Fibroblast of lung (primary cell): ENCODE measurements at regions not wholly inside any gene's neighbourhood (a gene's known extent, or its start where the extent isn't known, plus 50 kb on each side); places are given as distances from the start of the nearest gene placed in this dataset.

ENCODE experiments used
- DNase-seq, 2 donors: peaks; one replicate each; pipeline versions ENCODE4 v3.0.0 to v3.0.0-alpha.2; 2010; ENCODE audit warnings: low read depth in 2 of 2
- H2AFZ ChIP-seq: 2 replicates; pipeline ENCODE4 v1.5.1; 2012; ENCODE audit warnings: low read length, control low read depth, inconsistent platforms
- H3K27ac ChIP-seq: 2 replicates; pipeline ENCODE4 v1.5.1; 2011; ENCODE audit warnings: low read length, control low read depth; ENCODE audit not compliant: insufficient read depth
- H3K27me3 ChIP-seq: 2 replicates; pipeline ENCODE4 v1.5.1; 2011; ENCODE audit warnings: mild to moderate bottlenecking, low read length; ENCODE audit not compliant: control insufficient read depth, insufficient read depth
- H3K36me3 ChIP-seq: 2 replicates; pipeline ENCODE4 v1.5.1; 2011; ENCODE audit warnings: low read length; ENCODE audit not compliant: control insufficient read depth, insufficient read depth
- H3K4me1 ChIP-seq: 2 replicates; pipeline ENCODE4 v1.5.1; 2011; ENCODE audit warnings: low read length; ENCODE audit not compliant: control insufficient read depth, insufficient read depth; ENCODE audit errors: extremely low read depth
- H3K4me2 ChIP-seq: 2 replicates; pipeline ENCODE4 v1.5.1; 2011; ENCODE audit warnings: low read length, control low read depth; ENCODE audit not compliant: insufficient read depth; ENCODE audit errors: extremely low read depth
- H3K4me3 ChIP-seq, 4 experiments: fragments of 200-600 bp in 1 of 4; sonication (generic) in 1 of 4; replicated peaks in 1 of 4; 2 replicates each; pipeline ENCODE4 v1.5.1; 2011 to 2016; ENCODE audit warnings: low read length in 4 of 4, low read depth in 3 of 4, mild to moderate bottlenecking in 3 of 4, control low read depth in 2 of 4, inconsistent platforms in 1 of 4, mixed read lengths in 1 of 4; ENCODE audit not compliant: insufficient read depth in 1 of 4; ENCODE audit errors: control extremely low read depth in 1 of 4
- H3K79me2 ChIP-seq: 2 replicates; pipeline ENCODE4 v1.5.1; 2012; ENCODE audit warnings: mild to moderate bottlenecking, low read length, inconsistent platforms; ENCODE audit not compliant: control insufficient read depth, insufficient read depth
- H3K9ac ChIP-seq: 2 replicates; pipeline ENCODE4 v1.5.1; 2011; ENCODE audit warnings: mild to moderate bottlenecking, low read length, control low read depth; ENCODE audit not compliant: insufficient read depth
- H3K9me3 ChIP-seq: 2 replicates; pipeline ENCODE4 v1.5.1; 2012; ENCODE audit warnings: low read depth, low read length; ENCODE audit not compliant: control insufficient read depth, insufficient read depth
- H4K20me1 ChIP-seq: 2 replicates; pipeline ENCODE4 v1.5.1; 2011; ENCODE audit warnings: low read length; ENCODE audit not compliant: control insufficient read depth, insufficient read depth; ENCODE audit errors: extremely low read depth
- EZH2 ChIP-seq: IDR thresholded peaks from 2 replicates; pipeline ENCODE4 v1.5.1; 2012; ENCODE audit warnings: low read length, control low read depth, mild to moderate bottlenecking; ENCODE audit errors: missing control alignments
- TF ChIP-seq, protein P1 (sequence below), 2 donors: IDR thresholded peaks in 1 of 2; conservative IDR thresholded peaks in 1 of 2; 1 replicate in 1 of 2; 2 replicates in 1 of 2; pipeline ENCODE4 v1.5.1; 2011 to 2012; ENCODE audit warnings: low read length in 2 of 2, control low read depth in 1 of 2, inconsistent platforms in 1 of 2, low read depth in 1 of 2, mild to moderate bottlenecking in 1 of 2

DNA sequence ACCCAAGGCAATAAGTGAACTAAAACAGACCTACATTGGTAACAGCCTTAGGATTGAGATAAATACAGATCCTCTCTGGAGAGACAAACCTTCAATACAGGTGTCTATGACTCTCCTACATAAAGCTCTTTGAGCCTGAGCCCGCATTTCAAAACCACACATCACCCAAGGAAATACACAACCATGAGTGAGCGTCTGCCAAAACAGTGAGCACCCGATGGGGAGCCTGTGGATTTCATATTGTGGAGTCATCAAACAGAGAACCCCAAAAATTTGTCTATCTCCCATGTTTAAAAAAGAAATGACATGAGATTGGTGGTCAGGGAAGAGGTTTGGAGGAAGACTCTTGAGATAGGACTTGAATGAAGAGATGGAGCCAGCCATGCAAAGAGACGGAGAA lies 102.2 kb upstream of the LHX1 start:
- DNase-seq: no peak
- H3K4me3 ChIP-seq: no peak overlapping the region
- no peaks in the 10 kb centered on the region for H3K9me3 ChIP-seq

DNA sequence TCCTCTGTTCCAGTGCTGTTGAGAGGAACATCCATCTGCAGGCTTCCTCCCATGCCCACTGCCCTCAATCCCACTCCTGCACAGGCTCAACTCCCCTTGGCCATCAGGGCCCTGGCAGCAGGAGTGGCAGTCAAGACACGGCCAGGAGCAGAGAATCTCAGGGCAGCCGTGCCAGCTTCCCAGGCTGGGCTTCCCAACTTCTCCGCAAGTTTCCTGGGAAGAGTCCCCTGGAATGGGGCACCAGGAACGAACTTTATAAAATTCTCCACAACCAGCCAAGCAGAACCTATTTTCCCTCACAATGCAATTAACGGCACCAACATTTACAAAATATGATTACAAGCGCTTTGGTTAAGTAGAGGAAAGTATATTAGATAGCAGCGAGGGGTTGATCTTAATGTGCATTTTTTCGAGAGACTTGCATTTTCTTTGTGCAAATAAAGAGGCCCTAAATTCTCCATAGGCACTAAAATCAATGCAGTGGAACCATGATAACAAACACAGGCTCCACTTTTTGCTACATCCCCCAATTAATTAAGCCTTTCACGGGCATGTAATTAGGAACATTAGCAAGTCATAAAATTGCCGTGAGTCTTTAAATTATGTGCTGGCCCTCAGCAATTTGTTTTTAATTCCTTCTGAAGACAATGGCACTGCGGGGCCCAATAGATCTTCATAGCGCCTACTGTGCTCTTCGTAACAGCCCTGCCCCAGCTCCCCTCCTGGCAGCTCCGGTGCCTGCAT lies 99.9 kb upstream of the LHX1 start:
- Histone ChIP-seq H3K36me3 (no peaks in the 10 kb centered on the region), H3K9me3 (no peaks in the 10 kb centered on the region), H3K4me1 (no peaks in the 10 kb centered on the region), H2AFZ (no peak overlapping the region), H3K4me3 (no peak overlapping the region), H3K79me2 (no peaks in the 10 kb centered on the region), H3K9ac (no peak overlapping the region), H3K4me2 (no peak overlapping the region), H3K27me3 (peaks cover 7% of the 10 kb centered on the region), H3K27ac (no peak overlapping the region), H4K20me1 (no peaks in the 10 kb centered on the region)
- TF ChIP-seq, protein P1, sequence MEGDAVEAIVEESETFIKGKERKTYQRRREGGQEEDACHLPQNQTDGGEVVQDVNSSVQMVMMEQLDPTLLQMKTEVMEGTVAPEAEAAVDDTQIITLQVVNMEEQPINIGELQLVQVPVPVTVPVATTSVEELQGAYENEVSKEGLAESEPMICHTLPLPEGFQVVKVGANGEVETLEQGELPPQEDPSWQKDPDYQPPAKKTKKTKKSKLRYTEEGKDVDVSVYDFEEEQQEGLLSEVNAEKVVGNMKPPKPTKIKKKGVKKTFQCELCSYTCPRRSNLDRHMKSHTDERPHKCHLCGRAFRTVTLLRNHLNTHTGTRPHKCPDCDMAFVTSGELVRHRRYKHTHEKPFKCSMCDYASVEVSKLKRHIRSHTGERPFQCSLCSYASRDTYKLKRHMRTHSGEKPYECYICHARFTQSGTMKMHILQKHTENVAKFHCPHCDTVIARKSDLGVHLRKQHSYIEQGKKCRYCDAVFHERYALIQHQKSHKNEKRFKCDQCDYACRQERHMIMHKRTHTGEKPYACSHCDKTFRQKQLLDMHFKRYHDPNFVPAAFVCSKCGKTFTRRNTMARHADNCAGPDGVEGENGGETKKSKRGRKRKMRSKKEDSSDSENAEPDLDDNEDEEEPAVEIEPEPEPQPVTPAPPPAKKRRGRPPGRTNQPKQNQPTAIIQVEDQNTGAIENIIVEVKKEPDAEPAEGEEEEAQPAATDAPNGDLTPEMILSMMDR (conservative IDR thresholded peaks at IDR 0.05 in 1 of 2, IDR thresholded peaks at IDR 0.05 in 1 of 2; ENCODE audit: low read depth in 1 of 2, low read length in 2 of 2): no peak
- TF ChIP-seq EZH2: no peak
- DNase-seq: no peak

More for the DNA sequence above, 102.2 kb upstream of the LHX1 start:
- H3K4me2 ChIP-seq: no peak overlapping the region
- no peaks in the 10 kb centered on the region for H3K27me3 ChIP-seq
- H3K4me1 ChIP-seq: no peaks in the 10 kb centered on the region
- no peaks in the 10 kb centered on the region for H4K20me1 ChIP-seq
- TF ChIP-seq, protein P1 (conservative IDR thresholded peaks at IDR 0.05 in 1 of 2, IDR thresholded peaks at IDR 0.05 in 1 of 2; ENCODE audit: low read depth in 1 of 2, low read length in 2 of 2): no peak
- no peak for TF ChIP-seq EZH2
- H2AFZ ChIP-seq: no peak overlapping the region
- no peak overlapping the region for H3K9ac ChIP-seq
- no peaks in the 10 kb centered on the region for H3K36me3 ChIP-seq
- no peaks in the 10 kb centered on the region for H3K79me2 ChIP-seq
- H3K27ac ChIP-seq: no peak overlapping the region

DNA sequence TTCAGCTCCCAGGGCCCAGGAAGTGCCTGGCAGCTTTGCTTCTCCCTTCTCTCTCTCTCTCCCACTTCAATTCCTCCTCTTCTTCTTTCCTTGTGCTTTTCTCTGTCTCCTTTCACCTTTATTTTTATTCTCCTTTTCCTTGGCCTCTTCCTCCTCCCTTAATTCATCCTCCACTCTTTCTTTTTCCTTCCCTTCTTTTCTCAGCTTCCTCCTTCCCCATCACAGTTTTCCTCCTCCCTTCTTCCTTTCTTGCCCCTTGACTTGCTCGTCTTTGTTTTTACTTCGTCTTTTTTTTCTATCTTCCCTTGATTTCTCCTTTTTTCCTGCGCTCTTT lies 99.4 kb upstream of the LHX1 start:
- DNase-seq: no peak
- no peak overlapping the region for H3K9ac ChIP-seq
- no peaks in the 10 kb centered on the region for H3K36me3 ChIP-seq
- no peaks in the 10 kb centered on the region for H3K79me2 ChIP-seq
- no peak overlapping the region for H3K27ac ChIP-seq
- H4K20me1 ChIP-seq: no peaks in the 10 kb centered on the region
- H3K9me3 ChIP-seq: no peaks in the 10 kb centered on the region
- TF ChIP-seq EZH2: no peak
- TF ChIP-seq, protein P1 (conservative IDR thresholded peaks at IDR 0.05 in 1 of 2, IDR thresholded peaks at IDR 0.05 in 1 of 2; ENCODE audit: low read depth in 1 of 2, low read length in 2 of 2): no peak
- H3K27me3 ChIP-seq: peaks cover 7% of the 10 kb centered on the region
- no peaks in the 10 kb centered on the region for H3K4me1 ChIP-seq
- H3K4me3 ChIP-seq: no peak overlapping the region
- H2AFZ ChIP-seq: no peak overlapping the region
- no peak overlapping the region for H3K4me2 ChIP-seq
